Nucleus accumbens (tissue), 56 donors: ENCODE measurements at regions not wholly inside any gene's neighbourhood (a gene's known extent, or its start where the extent isn't known, plus 50 kb on each side); places are given as distances from the start of the nearest gene placed in this dataset.

ENCODE experiments used
- DNase-seq, 56 donors: peaks; one replicate each; lab custom pipeline; 2025; lab: John Stamatoyannopoulos, UW

DNA sequence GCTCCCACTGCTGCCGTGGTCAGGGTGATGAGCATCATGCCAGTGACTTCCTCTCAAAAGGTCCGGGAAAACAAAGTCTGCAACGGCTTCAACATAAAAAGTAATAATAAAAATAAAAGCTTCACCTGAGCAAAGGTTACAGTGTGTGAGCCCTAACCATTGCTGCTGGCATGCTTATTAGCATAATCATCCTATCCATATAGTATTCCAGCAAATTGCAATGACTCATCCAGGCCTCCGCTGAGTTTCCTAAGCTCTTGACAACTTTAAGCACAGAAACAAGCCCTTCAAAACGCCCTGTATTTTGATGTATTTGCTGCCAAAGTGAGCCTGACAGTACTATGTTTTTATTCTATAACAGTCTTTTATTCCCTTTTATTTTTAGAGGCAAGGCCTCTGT, 100.5 kb downstream of the AASDH start:
- no peak for DNase-seq

GRCh38 chr4:56283375-56283774, 103.9 kb downstream of the AASDH start:
- DNase-seq: no peak

- DNase-seq: no peak
Observed at GRCh38 chr4:56282004-56282403, 105.3 kb downstream of the AASDH start.

- DNase-seq: no peak
Observed at GRCh38 chr4:56276547-56276946, 110.7 kb downstream of the AASDH start.

DNA sequence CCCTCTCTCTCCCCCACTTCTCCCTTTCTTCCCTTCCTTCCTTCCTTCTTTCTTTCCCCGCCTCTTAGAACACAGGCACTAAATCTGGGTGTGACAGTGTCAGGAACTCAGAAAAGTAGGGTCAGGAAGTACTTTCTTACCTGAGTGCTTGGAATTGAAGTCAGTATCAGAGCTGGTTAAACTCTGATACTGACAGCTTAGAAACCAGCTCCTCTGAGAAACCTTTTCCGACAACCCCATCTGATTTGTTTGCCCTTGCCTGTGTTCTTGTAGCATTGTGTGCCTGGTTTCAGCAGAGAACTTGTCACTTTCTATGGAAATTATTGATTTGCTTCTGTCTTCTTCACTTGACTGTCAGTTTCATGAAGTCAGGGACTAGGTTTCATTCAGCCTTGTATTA, 113.9 kb downstream of the AASDH start:
- DNase-seq: no peak

DNA sequence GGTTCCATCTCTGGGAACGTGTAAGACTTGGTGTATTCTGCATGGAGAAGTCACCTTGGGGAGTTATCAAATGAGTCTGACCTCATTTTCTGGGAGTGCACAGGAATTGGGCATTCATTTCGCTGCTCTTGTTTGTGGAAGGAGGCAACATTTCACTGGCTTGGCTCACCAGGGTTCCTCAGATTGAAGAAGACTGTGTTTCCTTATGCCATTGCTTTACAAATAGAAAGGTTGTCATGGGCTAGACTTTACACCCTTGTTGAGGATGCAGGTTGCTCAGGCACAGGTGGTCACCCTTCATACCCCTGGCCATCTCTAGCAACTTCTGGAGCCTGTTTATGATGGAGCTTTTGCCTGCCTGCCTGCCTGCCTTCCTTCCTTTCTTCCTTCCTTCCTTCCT, 114.4 kb downstream of the AASDH start:
- DNase-seq: no peak

GRCh38 chr4:56272003-56272402, 115.3 kb downstream of the AASDH start:
- DNase-seq: no peak

DNA sequence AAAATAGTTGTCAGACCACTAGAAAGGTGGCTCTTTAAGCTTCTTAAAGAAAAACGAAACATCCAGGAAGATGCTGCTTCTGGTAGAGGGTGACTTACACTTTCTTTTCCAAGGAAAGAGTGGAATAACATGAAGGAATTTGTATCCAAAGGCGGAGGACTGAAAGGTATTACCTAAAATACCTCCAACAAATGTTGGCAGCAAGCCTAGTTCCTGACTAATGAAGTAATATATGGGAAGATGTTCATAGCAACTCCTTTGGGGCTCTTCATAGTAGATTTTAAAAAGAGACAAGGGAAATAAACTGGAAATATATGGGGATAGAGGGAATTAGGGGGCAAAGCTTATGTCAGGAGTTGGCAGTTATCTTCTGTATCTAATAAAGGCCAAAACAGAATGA, 116.2 kb downstream of the AASDH start:
- no peak for DNase-seq

DNA sequence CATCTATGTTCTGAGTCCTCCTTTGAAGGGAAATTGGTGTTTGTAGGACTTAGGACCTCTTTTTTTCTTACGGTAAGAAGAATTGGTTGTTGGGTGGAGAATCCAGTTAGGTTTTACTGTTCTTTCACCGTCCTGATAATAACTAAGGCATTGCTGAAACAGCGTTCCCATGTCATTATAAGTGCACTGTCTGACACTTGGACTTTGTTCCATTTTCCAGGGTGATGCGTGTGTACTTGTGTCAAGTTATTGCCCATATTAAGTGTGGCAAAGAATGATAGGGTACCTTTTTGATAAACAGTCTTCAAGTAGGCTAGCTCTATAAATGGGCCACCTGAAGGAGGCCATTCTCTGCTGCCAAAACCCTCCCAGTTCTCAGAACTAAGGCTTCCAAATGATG, 119.7 kb downstream of the AASDH start:
- DNase-seq: no peak

DNA sequence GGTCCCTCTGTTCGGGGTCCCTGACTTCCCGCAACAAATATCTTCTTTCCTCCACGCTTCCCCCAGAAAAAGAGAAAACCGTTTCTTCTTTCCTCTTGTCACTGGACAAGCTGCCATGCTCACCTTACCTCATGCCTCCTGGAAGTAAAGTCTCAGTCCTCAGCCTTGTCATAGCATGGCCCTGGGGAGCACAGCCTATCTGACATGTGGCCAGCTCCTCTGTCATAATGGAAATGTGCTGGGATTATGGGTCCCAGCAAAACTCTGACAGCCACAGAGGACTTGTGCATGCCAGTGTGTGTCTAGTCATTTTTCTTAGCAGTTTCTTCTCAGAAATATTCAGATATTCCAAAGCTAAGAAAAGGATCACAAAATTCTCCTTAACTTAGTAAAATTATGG, 122.4 kb downstream of the AASDH start:
- DNase-seq: no peak

DNA sequence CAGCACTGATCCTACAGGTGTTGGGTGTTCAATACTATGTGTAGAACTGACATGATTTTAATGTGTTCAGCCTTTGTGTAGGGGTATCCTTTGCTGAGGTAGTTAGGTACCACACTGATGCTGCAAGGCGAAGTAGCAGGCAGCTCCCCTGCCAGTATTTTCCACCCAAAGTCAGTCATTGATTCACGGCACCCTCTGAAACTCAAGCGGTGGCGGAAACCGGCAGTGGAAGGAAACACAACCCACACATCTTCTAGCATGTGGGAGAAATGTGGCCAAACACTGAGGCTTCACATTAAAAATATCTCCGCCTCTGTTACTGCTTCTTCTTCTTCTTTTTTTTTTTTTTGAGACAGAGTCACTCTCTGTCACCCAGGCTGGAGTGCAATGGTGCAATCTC, 126.3 kb downstream of the AASDH start:
- peak in 21 of 56 donors; percentile 0 to 59 (median 13) for DNase-seq

DNA sequence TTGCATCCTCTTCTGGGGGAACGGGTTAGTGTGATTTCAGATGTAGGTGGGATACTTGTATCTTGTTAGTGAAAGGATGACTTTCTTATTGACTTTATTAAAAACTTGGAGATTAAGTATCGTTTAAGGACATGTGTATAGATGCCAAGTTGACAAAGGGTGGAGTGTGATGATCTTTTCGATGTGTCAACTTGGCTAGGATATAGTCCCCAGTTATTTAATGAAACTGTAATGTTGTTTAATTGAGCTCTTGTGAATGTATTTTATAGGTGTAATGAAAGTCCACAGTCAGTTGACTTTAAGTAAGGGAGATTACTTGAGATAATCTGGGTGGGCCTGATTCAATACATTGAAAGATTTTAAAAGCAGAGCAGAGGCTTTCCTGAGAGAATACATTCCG, 127.0 kb downstream of the AASDH start:
- no peak for DNase-seq

DNA sequence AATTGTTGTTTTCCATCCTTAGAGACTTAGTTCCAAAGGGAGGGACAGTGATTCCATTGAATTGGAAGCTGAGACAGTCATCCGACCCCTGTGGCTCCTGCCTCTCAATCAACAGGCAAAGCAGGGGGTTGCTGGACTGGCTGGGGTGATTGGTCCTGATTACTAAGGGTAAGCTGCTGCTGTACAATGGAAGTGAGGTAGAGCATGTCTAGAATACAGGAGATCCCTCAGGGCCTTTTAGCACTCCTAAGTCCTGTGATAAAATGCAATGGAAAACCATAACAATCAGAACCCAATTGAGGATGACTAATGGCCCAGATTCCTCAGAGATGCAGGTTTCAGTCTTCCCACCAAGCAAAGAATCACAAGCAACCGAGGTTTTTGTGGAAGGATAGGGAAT, 127.6 kb downstream of the AASDH start:
- no peak for DNase-seq

- DNase-seq: no peak
Observed at GRCh38 chr4:56255820-56256219, 131.5 kb downstream of the AASDH start.

GRCh38 chr4:56253666-56254305, 133.5 kb downstream of the AASDH start:
- DNase-seq: no peak

DNA sequence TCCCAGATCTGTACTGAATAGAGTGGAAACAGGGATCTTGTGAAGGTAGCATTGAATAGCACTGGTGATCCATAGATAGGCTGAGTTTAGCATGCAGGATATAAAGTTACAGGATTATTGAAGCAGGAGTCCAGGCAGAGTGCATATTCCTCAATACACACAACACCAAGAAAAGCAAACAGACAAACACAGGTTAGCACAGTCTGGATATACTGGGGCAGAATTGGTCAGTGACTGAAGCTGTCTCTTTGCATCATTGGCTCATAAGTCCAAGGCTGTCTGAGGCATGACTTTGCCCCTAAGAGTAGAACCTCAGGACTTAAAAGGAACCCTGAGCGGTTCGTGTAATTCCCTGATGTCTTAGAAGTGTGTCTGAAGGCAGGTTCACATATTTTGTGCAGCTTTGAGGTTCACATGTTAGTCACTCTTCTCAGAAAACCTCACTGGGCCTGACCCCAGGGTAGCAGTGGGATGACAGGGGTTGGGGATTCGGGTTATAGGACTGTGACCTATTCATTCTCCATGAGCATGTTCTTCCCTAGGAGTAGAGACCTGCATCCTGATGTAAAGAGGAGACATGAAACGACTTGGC, 134.6 kb downstream of the AASDH start:
- no peak for DNase-seq

GRCh38 chr4:56251556-56251955, 135.7 kb downstream of the AASDH start:
- no peak for DNase-seq

DNA sequence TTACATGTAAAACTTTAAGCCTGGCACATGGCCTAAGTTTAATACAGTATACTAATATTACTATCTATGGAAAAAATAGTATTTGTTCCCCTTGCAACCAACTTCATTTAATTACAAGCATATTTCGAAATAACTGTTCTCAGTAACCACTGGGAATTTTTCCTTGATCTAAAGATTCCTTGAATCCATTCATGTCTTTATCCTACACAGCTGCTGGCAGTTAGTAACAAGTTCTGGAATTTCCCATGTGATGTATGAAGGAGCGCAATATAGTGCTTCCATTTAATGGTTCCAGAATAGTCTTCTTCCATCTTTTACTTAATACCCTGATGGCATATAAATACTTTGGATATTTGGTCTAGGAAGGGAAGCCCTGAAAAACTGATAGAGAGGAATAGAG, 136.5 kb downstream of the AASDH start:
- DNase-seq: no peak

- DNase-seq: no peak
Observed at GRCh38 chr4:56247646-56248045, 139.6 kb downstream of the AASDH start.

DNA sequence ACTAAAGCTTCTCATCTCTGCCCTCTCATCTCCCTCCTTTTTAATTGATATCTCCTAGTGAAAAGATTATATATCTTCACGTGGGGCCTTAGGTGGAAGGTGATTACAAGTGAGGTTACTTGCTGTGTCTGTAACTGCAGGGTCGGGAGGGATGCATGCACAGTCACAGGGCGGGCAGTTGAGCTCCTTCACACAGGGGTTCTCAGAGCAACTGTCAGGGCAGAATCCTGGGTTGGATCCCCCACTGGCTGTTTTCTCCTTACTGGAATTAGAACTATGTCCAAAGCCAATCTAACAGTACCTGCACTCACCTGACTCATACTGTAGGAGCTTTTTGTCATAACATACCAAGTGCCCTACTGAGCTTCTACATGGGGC, 141.1 kb downstream of the AASDH start:
- DNase-seq: no peak

GRCh38 chr4:56245547-56246232, 141.6 kb downstream of the AASDH start:
- no peak for DNase-seq

- no peak for DNase-seq
Observed at GRCh38 chr4:56244681-56245080, 142.6 kb downstream of the AASDH start.
